MV-4-11 (cell line): ENCODE measurements at regions not wholly inside any gene's neighbourhood (a gene's known extent, or its start where the extent isn't known, plus 50 kb on each side); places are given as distances from the start of the nearest gene placed in this dataset.
"Not testable (repeated sequence)": the region's sequence is repeated elsewhere in the genome, so short reads cannot be mapped to it uniquely, and the experiment has no call there.

Source experiments
- DNase-seq: peaks from one replicate; lab custom pipeline; 2025; lab: John Stamatoyannopoulos, UW

- no peak for DNase-seq
Observed at GRCh38 chr3:147471741-147472140, 62.6 kb downstream of the ZIC1 start.

GRCh38 chr3:147472846-147473245, 63.7 kb downstream of the ZIC1 start:
- no peak for DNase-seq

- DNase-seq, result no peak
Observed at GRCh38 chr3:147483145-147483544, 74.0 kb downstream of the ZIC1 start.

GRCh38 chr3:147483578-147483977, 74.4 kb downstream of the ZIC1 start:
- no peak for DNase-seq

- DNase-seq, result no peak
Observed at GRCh38 chr3:147493065-147493464, 83.9 kb downstream of the ZIC1 start.

- DNase-seq, result no peak
Observed at GRCh38 chr3:147493666-147494065, 84.5 kb downstream of the ZIC1 start.

GRCh38 chr3:147497286-147497685, 88.1 kb downstream of the ZIC1 start:
- DNase-seq, result no peak

- DNase-seq, result no peak
Observed at GRCh38 chr3:147507638-147508286, 98.6 kb downstream of the ZIC1 start.

GRCh38 chr3:147509448-147509847, 100.3 kb downstream of the ZIC1 start:
- DNase-seq, result no peak

GRCh38 chr3:147513785-147514184, 104.6 kb downstream of the ZIC1 start:
- DNase-seq, result no peak

GRCh38 chr3:147514366-147515160, 105.4 kb downstream of the ZIC1 start:
- DNase-seq, result no peak

GRCh38 chr3:147518465-147518864, 109.3 kb downstream of the ZIC1 start:
- DNase-seq, result peak; percentile 33

GRCh38 chr3:147521646-147522045, 112.5 kb downstream of the ZIC1 start:
- DNase-seq, result no peak

- DNase-seq, result not testable (repeated sequence)
Observed at GRCh38 chr3:147522780-147523179, 113.6 kb downstream of the ZIC1 start.

GRCh38 chr3:147529551-147529950, 120.4 kb downstream of the ZIC1 start:
- peak; percentile 78 for DNase-seq

- peak; percentile 62 for DNase-seq
Observed at GRCh38 chr3:147538034-147538433, 128.9 kb downstream of the ZIC1 start.

GRCh38 chr3:147540921-147541320, 131.8 kb downstream of the ZIC1 start:
- DNase-seq, result no peak

GRCh38 chr3:147544290-147544689, 135.1 kb downstream of the ZIC1 start:
- DNase-seq, result no peak

GRCh38 chr3:147551491-147551890, 142.3 kb downstream of the ZIC1 start:
- DNase-seq, result no peak

- no peak for DNase-seq
Observed at GRCh38 chr3:147554332-147554731, 145.2 kb downstream of the ZIC1 start.

GRCh38 chr3:147572970-147573340, 163.8 kb downstream of the ZIC1 start:
- DNase-seq, result no peak

GRCh38 chr3:147574621-147575020, 165.5 kb downstream of the ZIC1 start:
- DNase-seq, result no peak

- DNase-seq, result no peak
Observed at GRCh38 chr3:147575391-147575790, 166.2 kb downstream of the ZIC1 start.

GRCh38 chr3:147582642-147583041, 173.5 kb downstream of the ZIC1 start:
- no peak for DNase-seq
